ENCODE measurements at regions not wholly inside any gene's neighbourhood (a gene's known extent, or its start where the extent isn't known, plus 50 kb on each side); places are given as distances from the start of the nearest gene placed in this dataset.

GRCh38 chr20:50416269-50417022 lies 93.7 kb upstream of the PTPN1 start:
- peak overlapping the region; percentile 44 for H2BK120ac ChIP-seq (ENCODE audit: low read depth, low read length)
- H2BK15ac ChIP-seq (ENCODE audit: low read depth, poor library complexity, severe bottlenecking): peak overlapping the region; percentile 38
- H3K27me3 ChIP-seq (ENCODE audit: control insufficient read depth in 1 of 2, insufficient read depth in 1 of 2, low read length in 2 of 2): no peaks in the 10 kb centered on the region
- H3K36me3 ChIP-seq (ENCODE audit: control insufficient read depth in 1 of 2, insufficient read depth in 2 of 2, low read depth in 1 of 2, low read length in 2 of 2): no peaks in the 10 kb centered on the region
- peak overlapping the region in 1 of 2 experiments; percentile 56 for H3K4me3 ChIP-seq (ENCODE audit: insufficient read depth in 1 of 2, low read depth in 1 of 2, low read length in 2 of 2)
- no peak overlapping the region for H2AFZ ChIP-seq (ENCODE audit: low read depth, low read length)
- H3K4ac ChIP-seq (ENCODE audit: low read depth in 1 of 2, low read length in 2 of 2): peak overlapping the region; percentile 70 to 84
- peak overlapping the region; percentile 87 for H3K9ac ChIP-seq (ENCODE audit: low read length)
- H2BK5ac ChIP-seq (ENCODE audit: low read depth, low read length, poor library complexity, severe bottlenecking): no peak overlapping the region
- H3K14ac ChIP-seq (ENCODE audit: low read length in 2 of 2): peak overlapping the region in 1 of 2 experiments; percentile 66
- peak overlapping the region; percentile 79 for H4K91ac ChIP-seq (ENCODE audit: low read length)
- peak overlapping the region; percentile 31 to 81 for H3K18ac ChIP-seq (ENCODE audit: low read depth in 1 of 2, low read length in 2 of 2)
- no peak for DNase-seq
- H3K9me3 ChIP-seq (ENCODE audit: control insufficient read depth, low read length): peaks cover 10% of the 10 kb centered on the region
- 97% methylated on average over 14 of the region's 14 CpGs for WGBS
- H3K79me1 ChIP-seq (replicated peaks; ENCODE audit: low read length, poor library complexity, severe bottlenecking): no peaks in the 10 kb centered on the region
- peak overlapping the region; percentile 44 to 98 for H2BK12ac ChIP-seq (ENCODE audit: low read length in 2 of 2)
- peak overlapping the region; percentile 82 for H4K8ac ChIP-seq (ENCODE audit: low read length)
- H3K4me1 ChIP-seq (ENCODE audit: control insufficient read depth, insufficient read depth, low read depth, low read length): peaks cover 3% of the 10 kb centered on the region
- H3K27ac ChIP-seq (ENCODE audit: low read length, poor library complexity, severe bottlenecking): no peak overlapping the region
- H3K23ac ChIP-seq (ENCODE audit: low read length in 2 of 2): no peak overlapping the region
- H2AK5ac ChIP-seq (ENCODE audit: low read length, severe bottlenecking): no peak overlapping the region
- no peak overlapping the region for H3K4me2 ChIP-seq (ENCODE audit: low read length, poor library complexity, severe bottlenecking)

- Histone ChIP-seq H2BK5ac (ENCODE audit: low read depth, low read length, poor library complexity, severe bottlenecking) (no peak overlapping the region), H3K18ac (ENCODE audit: low read depth in 1 of 2, low read length in 2 of 2) (peak overlapping the region in 1 of 2 experiments; percentile 31), H2AK5ac (ENCODE audit: low read length, severe bottlenecking) (no peak overlapping the region), H2AFZ (ENCODE audit: low read depth, low read length) (no peak overlapping the region), H2BK120ac (ENCODE audit: low read depth, low read length) (no peak overlapping the region), H3K27ac (ENCODE audit: low read length, poor library complexity, severe bottlenecking) (no peak overlapping the region), H3K4ac (ENCODE audit: low read depth in 1 of 2, low read length in 2 of 2) (peak overlapping the region; percentile 31 to 34), H3K4me2 (ENCODE audit: low read length, poor library complexity, severe bottlenecking) (no peak overlapping the region), H2BK15ac (ENCODE audit: low read depth, poor library complexity, severe bottlenecking) (no peak overlapping the region), H3K14ac (ENCODE audit: low read length in 2 of 2) (no peak overlapping the region), H4K91ac (ENCODE audit: low read length) (no peak overlapping the region), H3K79me1 (replicated peaks; ENCODE audit: low read length, poor library complexity, severe bottlenecking) (no peaks in the 10 kb centered on the region), H3K4me1 (ENCODE audit: control insufficient read depth, insufficient read depth, low read depth, low read length) (peaks cover 3% of the 10 kb centered on the region), H3K23ac (ENCODE audit: low read length in 2 of 2) (no peak overlapping the region), H3K4me3 (ENCODE audit: insufficient read depth in 1 of 2, low read depth in 1 of 2, low read length in 2 of 2) (no peak overlapping the region), H3K9ac (ENCODE audit: low read length) (no peak overlapping the region), H3K27me3 (ENCODE audit: control insufficient read depth in 1 of 2, insufficient read depth in 1 of 2, low read length in 2 of 2) (no peaks in the 10 kb centered on the region), H3K36me3 (ENCODE audit: control insufficient read depth in 1 of 2, insufficient read depth in 2 of 2, low read depth in 1 of 2, low read length in 2 of 2) (no peaks in the 10 kb centered on the region), H4K8ac (ENCODE audit: low read length) (no peak overlapping the region), H2BK12ac (ENCODE audit: low read length in 2 of 2) (peak overlapping the region in 1 of 2 experiments; percentile 65), H3K9me3 (ENCODE audit: control insufficient read depth, low read length) (peaks cover 16% of the 10 kb centered on the region)
- no peak for DNase-seq
- 94% methylated on average over 5 of the region's 5 CpGs for WGBS
These were observed 93.2 kb upstream of the PTPN1 start for GRCh38 chr20:50417023-50417329.

GRCh38 chr20:50417484-50418235 lies 92.5 kb upstream of the PTPN1 start:
- Histone ChIP-seq H3K27ac (ENCODE audit: low read length, poor library complexity, severe bottlenecking) (no peak overlapping the region), H2BK120ac (ENCODE audit: low read depth, low read length) (no peak overlapping the region), H3K18ac (ENCODE audit: low read depth in 1 of 2, low read length in 2 of 2) (no peak overlapping the region), H3K23ac (ENCODE audit: low read length in 2 of 2) (no peak overlapping the region), H2BK15ac (ENCODE audit: low read depth, poor library complexity, severe bottlenecking) (no peak overlapping the region), H3K9ac (ENCODE audit: low read length) (no peak overlapping the region), H3K9me3 (ENCODE audit: control insufficient read depth, low read length) (peaks cover 17% of the 10 kb centered on the region), H3K4me1 (ENCODE audit: control insufficient read depth, insufficient read depth, low read depth, low read length) (peaks cover 4% of the 10 kb centered on the region), H3K4me3 (ENCODE audit: insufficient read depth in 1 of 2, low read depth in 1 of 2, low read length in 2 of 2) (no peak overlapping the region), H2AFZ (ENCODE audit: low read depth, low read length) (no peak overlapping the region), H3K27me3 (ENCODE audit: control insufficient read depth in 1 of 2, insufficient read depth in 1 of 2, low read length in 2 of 2) (no peaks in the 10 kb centered on the region), H3K36me3 (ENCODE audit: control insufficient read depth in 1 of 2, insufficient read depth in 2 of 2, low read depth in 1 of 2, low read length in 2 of 2) (no peaks in the 10 kb centered on the region), H3K4me2 (ENCODE audit: low read length, poor library complexity, severe bottlenecking) (no peak overlapping the region), H4K8ac (ENCODE audit: low read length) (no peak overlapping the region), H3K79me1 (replicated peaks; ENCODE audit: low read length, poor library complexity, severe bottlenecking) (no peaks in the 10 kb centered on the region), H4K91ac (ENCODE audit: low read length) (no peak overlapping the region), H2BK12ac (ENCODE audit: low read length in 2 of 2) (peak overlapping the region in 1 of 2 experiments; percentile 47), H3K14ac (ENCODE audit: low read length in 2 of 2) (no peak overlapping the region), H2BK5ac (ENCODE audit: low read depth, low read length, poor library complexity, severe bottlenecking) (no peak overlapping the region), H3K4ac (ENCODE audit: low read depth in 1 of 2, low read length in 2 of 2) (no peak overlapping the region), H2AK5ac (ENCODE audit: low read length, severe bottlenecking) (no peak overlapping the region)
- DNase-seq: no peak
- WGBS: 85% methylated on average over 6 of the region's 6 CpGs

GRCh38 chr20:50418890-50419642 lies 91.1 kb upstream of the PTPN1 start:
- WGBS: 88% methylated on average over 4 of the region's 4 CpGs
- no peak overlapping the region for H4K8ac ChIP-seq (ENCODE audit: low read length)
- no peak overlapping the region for H2AK5ac ChIP-seq (ENCODE audit: low read length, severe bottlenecking)
- H3K27me3 ChIP-seq (ENCODE audit: control insufficient read depth in 1 of 2, insufficient read depth in 1 of 2, low read length in 2 of 2): no peaks in the 10 kb centered on the region
- H3K27ac ChIP-seq (ENCODE audit: low read length, poor library complexity, severe bottlenecking): no peak overlapping the region
- no peak overlapping the region for H2BK15ac ChIP-seq (ENCODE audit: low read depth, poor library complexity, severe bottlenecking)
- no peak overlapping the region for H2AFZ ChIP-seq (ENCODE audit: low read depth, low read length)
- peak overlapping the region in 1 of 2 experiments; percentile 49 for H3K18ac ChIP-seq (ENCODE audit: low read depth in 1 of 2, low read length in 2 of 2)
- H3K4ac ChIP-seq (ENCODE audit: low read depth in 1 of 2, low read length in 2 of 2): peak overlapping the region; percentile 24 to 49
- no peak overlapping the region for H3K4me3 ChIP-seq (ENCODE audit: insufficient read depth in 1 of 2, low read depth in 1 of 2, low read length in 2 of 2)
- no peak overlapping the region for H3K4me2 ChIP-seq (ENCODE audit: low read length, poor library complexity, severe bottlenecking)
- H3K14ac ChIP-seq (ENCODE audit: low read length in 2 of 2): no peak overlapping the region
- H3K36me3 ChIP-seq (ENCODE audit: control insufficient read depth in 1 of 2, insufficient read depth in 2 of 2, low read depth in 1 of 2, low read length in 2 of 2): no peaks in the 10 kb centered on the region
- no peak overlapping the region for H4K91ac ChIP-seq (ENCODE audit: low read length)
- H3K4me1 ChIP-seq (ENCODE audit: control insufficient read depth, insufficient read depth, low read depth, low read length): peaks cover 14% of the 10 kb centered on the region
- peak overlapping the region; percentile 29 to 76 for H2BK12ac ChIP-seq (ENCODE audit: low read length in 2 of 2)
- no peak overlapping the region for H2BK120ac ChIP-seq (ENCODE audit: low read depth, low read length)
- H2BK5ac ChIP-seq (ENCODE audit: low read depth, low read length, poor library complexity, severe bottlenecking): no peak overlapping the region
- no peaks in the 10 kb centered on the region for H3K79me1 ChIP-seq (replicated peaks; ENCODE audit: low read length, poor library complexity, severe bottlenecking)
- no peak overlapping the region for H3K9ac ChIP-seq (ENCODE audit: low read length)
- peaks cover 11% of the 10 kb centered on the region for H3K9me3 ChIP-seq (ENCODE audit: control insufficient read depth, low read length)
- no peak overlapping the region for H3K23ac ChIP-seq (ENCODE audit: low read length in 2 of 2)
- DNase-seq: no peak

Data from mesenchymal stem cell (in vitro differentiated cells and primary cell).